H9 (cell line): ENCODE measurements at regions not wholly inside any gene's neighbourhood (a gene's known extent, or its start where the extent isn't known, plus 50 kb on each side); places are given as distances from the start of the nearest gene placed in this dataset.

Experiments used
- DNase-seq: peaks from one replicate; pipeline ENCODE4 v3.0.0-alpha.2; 2017
- H2AFZ ChIP-seq: one replicate; pipeline ENCODE4 v1.6.1; 2013; ENCODE audit warnings: mild to moderate bottlenecking, low read length, control low read depth, moderate library complexity
- H2AK5ac ChIP-seq: 2 replicates; pipeline ENCODE4 v1.6.1; 2013; ENCODE audit warnings: low read length, control low read depth, mixed read lengths; ENCODE audit not compliant: insufficient read length
- H2BK120ac ChIP-seq: one replicate; pipeline ENCODE4 v1.6.1; 2013; ENCODE audit warnings: low read depth, mild to moderate bottlenecking, low read length, control low read depth, inconsistent platforms; ENCODE audit not compliant: poor library complexity, severe bottlenecking
- H2BK12ac ChIP-seq: 2 replicates; pipeline ENCODE4 v1.6.1; 2013; ENCODE audit warnings: low read length, control low read depth, mixed read lengths, low read depth; ENCODE audit not compliant: insufficient read length
- H2BK15ac ChIP-seq: 2 replicates; pipeline ENCODE4 v1.6.1; 2013; ENCODE audit warnings: low read depth, low read length, control low read depth
- H2BK20ac ChIP-seq: one replicate; pipeline ENCODE4 v1.6.1; 2013; ENCODE audit warnings: low read depth, mild to moderate bottlenecking, low read length, control low read depth, inconsistent platforms; ENCODE audit not compliant: poor library complexity, severe bottlenecking
- H2BK5ac ChIP-seq: 2 replicates; pipeline ENCODE4 v1.6.1; 2013; ENCODE audit warnings: low read length, control low read depth, mixed read lengths; ENCODE audit not compliant: insufficient read length
- H3K14ac ChIP-seq: 2 replicates; pipeline ENCODE4 v1.6.1; 2013; ENCODE audit warnings: low read length, control low read depth; ENCODE audit not compliant: insufficient read depth
- H3K18ac ChIP-seq: 2 replicates; pipeline ENCODE4 v1.6.1; 2013; ENCODE audit warnings: low read depth, mild to moderate bottlenecking, mixed read lengths, low read length, control low read depth; ENCODE audit not compliant: insufficient read length
- H3K23ac ChIP-seq: 2 replicates; pipeline ENCODE4 v1.6.1; 2013; ENCODE audit warnings: low read length, control low read depth, mixed read lengths, low read depth; ENCODE audit not compliant: insufficient read length
- H3K23me2 ChIP-seq: 2 replicates; pipeline ENCODE4 v1.6.1; 2013; ENCODE audit warnings: low read depth, mild to moderate bottlenecking, mixed read lengths, low read length, control low read depth; ENCODE audit not compliant: insufficient read length, poor library complexity, severe bottlenecking
- H3K27ac ChIP-seq: 2 replicates; pipeline ENCODE4 v1.5.1; 2013; ENCODE audit warnings: low read length, control low read depth, mixed read lengths, low read depth; ENCODE audit not compliant: insufficient read length
- H3K27me3 ChIP-seq: 2 replicates; pipeline ENCODE4 v1.6.1; 2013; ENCODE audit warnings: low read length, control low read depth, inconsistent platforms; ENCODE audit not compliant: insufficient read depth
- H3K4ac ChIP-seq: 2 replicates; pipeline ENCODE4 v1.6.1; 2013; ENCODE audit warnings: low read depth, mild to moderate bottlenecking, control low read depth, inconsistent platforms, low read length, moderate library complexity
- H3K4me1 ChIP-seq: 2 replicates; pipeline ENCODE4 v1.6.1; 2013; ENCODE audit warnings: low read length, control low read depth, inconsistent platforms; ENCODE audit not compliant: insufficient read depth
- H3K4me2 ChIP-seq: 2 replicates; pipeline ENCODE4 v1.6.1; 2013; ENCODE audit warnings: low read length, control low read depth, mixed read lengths; ENCODE audit not compliant: insufficient read length, insufficient read depth
- H3K56ac ChIP-seq: 2 replicates; pipeline ENCODE4 v1.6.1; 2013; ENCODE audit warnings: low read depth, mild to moderate bottlenecking, mixed read lengths, low read length, control low read depth; ENCODE audit not compliant: insufficient read length
- H3K79me1 ChIP-seq: 2 replicates; pipeline ENCODE4 v1.6.1; 2013; ENCODE audit warnings: low read depth, mild to moderate bottlenecking, moderate library complexity, low read length, control low read depth, inconsistent platforms; ENCODE audit not compliant: insufficient read depth, poor library complexity, severe bottlenecking
- H3K79me2 ChIP-seq: 2 replicates; pipeline ENCODE4 v1.6.1; 2013; ENCODE audit warnings: low read length, control low read depth, inconsistent platforms; ENCODE audit not compliant: insufficient read depth
- H3K9ac ChIP-seq: 2 replicates; pipeline ENCODE4 v1.6.1; 2013; ENCODE audit warnings: low read length, control low read depth, mixed read lengths; ENCODE audit not compliant: insufficient read length; ENCODE audit errors: extremely low read depth
- H3K9me3 ChIP-seq: one replicate; pipeline ENCODE4 v1.6.1; 2013; ENCODE audit warnings: low read depth, low read length, inconsistent platforms; ENCODE audit not compliant: control insufficient read depth
- H3T11ph ChIP-seq: one replicate; pipeline ENCODE4 v1.6.1; 2013; ENCODE audit warnings: mild to moderate bottlenecking, low read length, control low read depth, inconsistent platforms
- H4K20me1 ChIP-seq: one replicate; pipeline ENCODE4 v1.6.1; 2013; ENCODE audit not compliant: control insufficient read depth, insufficient read length, insufficient read depth
- H4K5ac ChIP-seq: 2 replicates; pipeline ENCODE4 v1.6.1; 2013; ENCODE audit warnings: low read depth, mild to moderate bottlenecking, mixed read lengths, low read length, control low read depth; ENCODE audit not compliant: insufficient read length
- H4K8ac ChIP-seq: replicated peaks from 2 replicates; pipeline ENCODE4 v1.6.1; 2013; ENCODE audit warnings: low read length, control low read depth, mixed read lengths, low read depth; ENCODE audit not compliant: insufficient read length
- H4K91ac ChIP-seq: 2 replicates; pipeline ENCODE4 v1.6.1; 2013; ENCODE audit warnings: low read depth, mild to moderate bottlenecking, moderate library complexity, mixed read lengths, low read length, control low read depth; ENCODE audit not compliant: insufficient read length
- H3K27ac Mint-ChIP-seq, 3 experiments: 2 replicates in 2 of 3; 3 replicates in 1 of 3; pipeline ENCODE4 v1.8.0; 2020 to 2021; ENCODE audit warnings: mixed read lengths in 3 of 3, mild to moderate bottlenecking in 1 of 3, moderate library complexity in 1 of 3
- H3K27me3 Mint-ChIP-seq: 2 replicates; pipeline ENCODE4 v1.8.0; 2021; ENCODE audit warnings: low read depth, mild to moderate bottlenecking, moderate library complexity, mixed read lengths
- H3K36me3 Mint-ChIP-seq, 3 experiments: 2 replicates in 2 of 3; 3 replicates in 1 of 3; pipeline ENCODE4 v1.8.0; 2020 to 2021; ENCODE audit warnings: low read depth in 3 of 3, mixed read lengths in 3 of 3; ENCODE audit not compliant: insufficient read depth in 1 of 3
- H3K4me1 Mint-ChIP-seq, 2 experiments: 2 replicates each; pipeline ENCODE4 v1.8.0; 2020; ENCODE audit warnings: mixed read lengths in 2 of 2
- H3K4me3 Mint-ChIP-seq, 2 experiments: 2 replicates in 1 of 2; 3 replicates in 1 of 2; pipeline ENCODE4 v1.8.0; 2020 to 2021; ENCODE audit warnings: mild to moderate bottlenecking in 2 of 2, mixed read lengths in 2 of 2, moderate library complexity in 1 of 2
- H3K9me3 Mint-ChIP-seq, 2 experiments: 2 replicates in 1 of 2; 3 replicates in 1 of 2; pipeline ENCODE4 v1.8.0; 2020; ENCODE audit warnings: mild to moderate bottlenecking in 2 of 2, mixed read lengths in 2 of 2, moderate library complexity in 1 of 2
- CTCF ChIP-seq: fragments of 200-600 bp; sonication (generic); conservative IDR thresholded peaks from 3 replicates; pipeline ENCODE4 v1.8.0; 2021; ENCODE audit warnings: antibody characterized with exemption, mild to moderate bottlenecking
- WGBS: extraction: QIAGEN DNeasy Blood & Tissue Kit; methylation state at CpG from one replicate; pipeline ENCODE4 v1.1.7; 2013; ENCODE audit warnings: missing lambda C conversion rate, low lambda C conversion rate, mixed read lengths; ENCODE audit not compliant: insufficient read length; ENCODE audit errors: extremely low coverage; 5-methylcytosine and 5-hydroxymethylcytosine counted together

- Histone ChIP-seq H2BK20ac (no peak overlapping the region), H3K9me3 (no peaks in the 10 kb centered on the region), H2AFZ (no peak overlapping the region), H3K18ac (no peak overlapping the region), H3K14ac (no peak overlapping the region), H3K79me2 (no peaks in the 10 kb centered on the region), H3K4me2 (no peak overlapping the region), H4K91ac (no peak overlapping the region), H4K5ac (no peak overlapping the region), H2BK12ac (no peak overlapping the region), H2BK120ac (no peak overlapping the region), H4K20me1 (no peaks in the 10 kb centered on the region), H3K23me2 (no peaks in the 10 kb centered on the region), H3K4me1 (no peaks in the 10 kb centered on the region), H2BK5ac (no peak overlapping the region), H3K79me1 (no peaks in the 10 kb centered on the region), H3K27me3 (no peaks in the 10 kb centered on the region), H4K8ac (no peak overlapping the region), H3K27ac (no peak overlapping the region), H3K56ac (no peak overlapping the region), H3T11ph (no peak overlapping the region), H2AK5ac (no peak overlapping the region), H3K23ac (no peak overlapping the region), H3K4ac (no peak overlapping the region), H3K9ac (no peak overlapping the region), H2BK15ac (no peak overlapping the region)
- no peak overlapping the region for H3K27ac Mint-ChIP-seq
- H3K36me3 Mint-ChIP-seq = no peaks in the 10 kb centered on the region
- H3K9me3 Mint-ChIP-seq = peaks cover 0 to 2% of the 10 kb centered on the region in 2 experiments; a peak in 2 of 5 replicates
- peaks cover 2 to 5% of the 10 kb centered on the region in 2 experiments for H3K4me1 Mint-ChIP-seq
- TF ChIP-seq CTCF = no peak
- H3K4me3 Mint-ChIP-seq = no peak overlapping the region
- H3K27me3 Mint-ChIP-seq = peaks cover 1% of the 10 kb centered on the region
- WGBS = no CpG with 5 or more reads among the region's 2 CpGs
- DNase-seq = no peak
Observed at GRCh38 chr10:83469728-83470331, 669.5 kb upstream of the GHITM start.
